Right renal pelvis (tissue), 4 donors: ENCODE measurements at regions not wholly inside any gene's neighbourhood (a gene's known extent, or its start where the extent isn't known, plus 50 kb on each side); places are given as distances from the start of the nearest gene placed in this dataset.

ENCODE experiments used
- DNase-seq, 4 donors: peaks; one replicate each; pipeline ENCODE4 v3.0.0-alpha.2; 2013; ENCODE audit warnings: low read depth in 4 of 4, low spot score in 3 of 4, missing footprints in 1 of 4

DNA sequence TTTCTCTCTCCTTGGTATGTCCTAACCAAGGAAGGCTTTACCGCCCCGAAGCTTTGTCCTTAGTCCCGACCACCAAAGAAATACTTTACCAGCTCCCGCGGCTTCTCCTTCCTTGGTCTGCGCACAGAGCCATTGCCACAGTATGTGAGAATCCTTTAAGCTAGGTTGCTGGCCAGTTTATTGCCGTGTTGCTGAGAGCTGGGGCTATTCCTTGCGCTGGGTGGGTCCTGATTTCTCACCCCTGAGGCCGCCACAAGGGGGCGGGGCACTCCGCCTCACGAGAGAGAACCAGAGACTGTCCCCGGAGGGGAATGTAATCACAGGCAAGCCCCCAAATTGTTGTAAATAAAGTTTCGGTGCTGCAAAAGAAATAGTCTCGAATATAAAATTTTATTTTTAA lies 331.0 kb upstream of the PCDH10 start:
- DNase-seq = no peak

DNA sequence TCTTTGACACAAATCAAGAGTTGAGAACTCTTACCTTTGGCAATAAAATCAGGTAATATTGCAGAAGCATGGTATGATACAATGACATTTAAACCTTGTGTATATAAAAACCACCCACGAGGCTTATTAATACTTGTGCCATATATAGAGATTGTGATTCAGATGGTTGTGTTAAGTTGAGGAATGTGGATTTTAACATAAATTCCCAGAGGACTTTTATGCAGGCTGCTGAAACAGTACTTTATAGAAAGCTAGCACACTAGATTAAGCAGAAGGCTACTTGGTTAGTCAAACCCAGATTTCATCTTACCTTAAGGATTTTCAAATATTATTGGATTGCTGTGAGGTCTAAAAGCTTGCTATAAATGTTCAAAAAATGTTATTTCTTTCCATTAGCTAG lies 325.7 kb upstream of the PCDH10 start:
- DNase-seq = no peak

DNA sequence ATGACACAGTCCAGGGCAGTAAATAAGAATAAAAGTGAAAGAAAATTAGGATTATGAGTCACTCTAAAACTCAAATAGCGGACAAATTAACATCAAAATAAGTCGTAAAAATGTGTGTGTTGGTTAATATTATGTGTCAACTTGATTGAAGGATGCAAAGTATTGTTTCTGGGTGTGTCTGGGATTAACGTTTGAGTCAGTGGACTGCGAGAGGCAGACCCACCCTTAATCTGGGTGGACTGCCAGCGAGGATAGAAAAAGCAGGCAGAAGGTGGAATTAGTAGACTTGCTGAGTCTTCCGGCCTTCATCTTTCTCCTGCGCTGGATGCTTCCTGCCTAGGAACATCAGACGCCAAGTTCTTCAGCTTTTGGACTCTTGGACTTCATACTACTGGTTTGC lies 324.3 kb upstream of the PCDH10 start:
- DNase-seq = no peak

DNA sequence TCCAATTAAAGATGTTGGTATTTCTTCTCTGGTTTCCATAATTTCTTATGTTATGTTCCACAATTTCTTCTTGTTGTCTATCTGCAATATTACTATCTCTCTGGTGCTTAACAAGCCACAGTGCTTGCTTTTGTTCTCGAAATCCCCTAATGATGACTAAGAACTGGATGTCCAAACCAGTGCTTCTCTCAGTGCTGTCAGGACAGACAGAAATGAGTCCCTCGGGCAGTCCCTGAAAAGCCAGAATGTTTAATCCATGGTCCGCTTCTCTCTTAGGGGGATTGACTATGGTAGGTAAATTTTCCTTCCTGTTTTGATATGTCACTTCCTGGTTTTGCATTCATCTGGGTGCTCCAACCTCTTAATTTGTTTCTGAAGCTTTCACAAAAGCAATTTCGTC lies 321.6 kb upstream of the PCDH10 start:
- DNase-seq = no peak

DNA sequence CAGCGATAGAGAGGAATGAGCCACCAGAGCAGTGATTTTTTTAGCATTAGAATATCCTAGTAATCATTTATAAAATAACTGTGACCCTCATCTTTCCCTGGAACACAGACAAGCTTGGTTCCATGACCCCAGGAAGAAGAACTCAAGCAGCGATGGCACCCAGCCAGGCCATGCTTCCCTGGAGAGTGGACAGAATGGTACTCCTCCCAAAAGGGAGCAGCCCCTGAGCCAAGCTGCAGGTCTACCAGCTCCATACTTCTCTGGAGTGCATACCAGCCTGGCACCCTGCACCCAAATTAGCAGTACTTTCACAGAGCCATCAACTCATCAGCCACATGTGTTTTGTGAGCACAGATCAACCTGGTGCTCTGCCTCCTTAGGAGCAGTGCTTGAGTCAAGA lies 310.9 kb upstream of the PCDH10 start:
- DNase-seq = no peak

DNA sequence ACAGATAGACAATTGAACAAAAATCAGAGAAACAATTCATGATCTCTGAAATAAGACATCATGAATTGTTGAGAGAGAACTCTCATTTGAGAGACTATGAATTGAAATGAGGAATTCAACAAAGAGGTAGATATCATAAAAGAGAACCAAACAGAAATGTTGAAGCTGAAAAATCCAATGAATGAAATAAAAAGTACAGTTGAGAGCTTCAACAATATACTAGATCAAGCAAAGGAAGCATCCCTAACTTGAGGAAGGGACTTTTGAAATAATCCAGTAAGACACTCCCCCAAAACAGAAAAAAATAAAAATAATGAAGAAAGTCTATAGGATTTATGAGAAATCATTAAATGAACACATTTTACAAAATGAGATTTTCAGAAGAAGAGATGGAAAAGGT lies 310.0 kb upstream of the PCDH10 start:
- no peak for DNase-seq

DNA sequence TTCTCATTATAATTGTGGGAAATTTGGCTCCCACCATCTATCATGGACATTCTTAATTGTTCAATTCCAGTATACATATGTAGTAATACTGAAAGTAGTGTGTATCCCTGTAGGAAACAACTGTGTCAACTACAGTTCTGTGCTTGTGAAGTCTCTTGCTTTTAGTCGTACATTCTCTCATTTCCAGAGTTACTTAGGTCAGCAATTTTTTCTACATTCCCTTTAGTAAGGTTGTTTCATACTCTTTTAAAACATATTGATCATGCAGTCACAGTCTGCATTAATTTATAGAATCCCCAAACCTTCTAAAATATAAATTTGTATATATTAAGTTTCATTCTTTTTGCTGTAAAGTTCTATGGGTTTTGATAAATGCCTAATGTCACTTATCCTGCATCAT lies 289.2 kb upstream of the PCDH10 start:
- DNase-seq = no peak

DNA sequence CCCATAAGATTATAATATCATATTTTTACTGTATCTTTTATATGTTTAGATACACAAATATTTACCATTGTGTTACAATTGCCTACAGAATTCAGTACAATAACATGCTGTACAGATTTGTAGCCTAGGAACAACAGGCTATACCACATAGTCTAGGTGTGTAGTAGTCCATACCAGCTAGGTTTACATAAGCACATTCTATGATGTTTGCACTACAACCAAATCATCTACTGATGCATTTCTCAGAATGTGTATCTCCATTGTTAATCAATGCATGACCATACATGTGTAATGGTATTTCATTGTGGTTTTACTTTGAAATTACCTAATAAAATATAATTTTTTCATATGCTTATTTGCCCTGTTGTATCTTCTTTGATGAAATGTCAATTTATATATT lies 288.1 kb upstream of the PCDH10 start:
- no peak for DNase-seq

DNA sequence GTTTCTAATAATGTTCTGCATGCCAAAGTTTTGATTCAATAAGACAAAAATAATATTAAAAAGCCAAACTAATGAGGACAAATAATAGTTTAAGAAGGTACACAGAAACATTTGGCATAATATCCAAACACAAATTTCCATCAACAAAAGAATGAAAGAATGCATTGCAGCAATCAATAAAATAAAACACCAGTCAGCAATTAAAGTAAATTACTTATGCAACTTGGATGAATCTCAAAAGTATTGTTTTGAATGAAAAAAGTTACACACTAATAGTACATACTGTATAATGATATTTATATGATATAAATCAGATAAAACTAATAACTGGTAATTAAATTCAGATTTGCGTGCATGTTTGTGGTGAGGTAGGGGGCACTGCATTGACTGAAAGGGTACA lies 285.5 kb upstream of the PCDH10 start:
- no peak for DNase-seq

DNA sequence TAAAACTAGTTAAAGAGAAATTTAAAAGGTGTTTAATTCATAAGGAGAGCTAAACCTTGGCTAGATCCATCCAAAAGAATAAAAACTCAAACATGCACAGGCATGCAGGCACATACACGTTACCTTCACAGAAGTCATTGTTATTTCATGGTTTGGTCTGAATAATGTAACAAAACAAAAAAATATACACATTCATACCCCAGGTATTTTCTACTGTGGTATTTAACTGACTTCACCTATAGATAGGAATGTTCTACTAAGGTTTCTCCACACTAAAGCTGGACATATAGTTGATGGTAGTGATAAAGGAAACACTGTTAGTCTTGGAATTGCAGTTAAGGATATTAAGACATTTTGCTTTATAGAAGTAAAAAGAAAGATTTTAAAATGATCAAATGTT lies 283.6 kb upstream of the PCDH10 start:
- no peak for DNase-seq

DNA sequence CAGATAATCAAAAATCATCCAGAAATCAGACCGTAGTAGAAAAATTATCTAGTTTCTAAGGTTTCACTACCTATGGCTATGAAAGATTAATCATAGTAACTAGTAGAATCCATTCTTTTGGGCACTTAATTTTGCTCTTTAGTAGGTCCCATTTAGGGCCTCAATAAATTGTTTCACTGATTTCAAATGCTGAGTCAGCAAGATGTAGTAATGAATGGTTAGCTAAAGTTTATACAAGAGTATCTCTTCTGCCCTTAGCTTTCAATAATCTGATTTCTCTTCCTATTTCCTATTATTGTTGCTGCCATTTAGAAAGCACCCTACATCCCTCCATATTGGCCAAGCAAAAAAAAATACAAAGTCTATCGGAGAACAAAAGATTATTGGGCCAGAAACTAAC lies 283.2 kb upstream of the PCDH10 start:
- DNase-seq = no peak

DNA sequence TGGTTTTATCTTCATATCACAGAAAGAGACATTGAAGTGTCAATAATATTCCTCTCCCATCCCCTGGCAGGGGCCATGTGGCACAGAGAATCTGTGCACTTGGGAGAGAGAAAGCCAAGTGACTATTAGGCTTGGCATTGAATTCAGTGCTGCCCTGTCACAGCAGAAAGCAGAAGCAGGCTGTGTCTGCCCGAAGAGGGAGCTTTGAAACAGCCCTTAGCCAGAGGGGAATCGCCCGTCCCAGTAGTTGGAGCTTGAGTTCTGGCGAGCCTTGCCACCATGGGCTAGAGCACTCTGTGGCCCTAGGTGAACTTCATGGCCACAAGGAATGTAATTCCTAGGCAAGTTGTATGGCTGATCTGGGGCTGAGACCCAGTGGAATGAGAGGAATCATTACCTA lies 282.5 kb upstream of the PCDH10 start:
- DNase-seq = no peak

DNA sequence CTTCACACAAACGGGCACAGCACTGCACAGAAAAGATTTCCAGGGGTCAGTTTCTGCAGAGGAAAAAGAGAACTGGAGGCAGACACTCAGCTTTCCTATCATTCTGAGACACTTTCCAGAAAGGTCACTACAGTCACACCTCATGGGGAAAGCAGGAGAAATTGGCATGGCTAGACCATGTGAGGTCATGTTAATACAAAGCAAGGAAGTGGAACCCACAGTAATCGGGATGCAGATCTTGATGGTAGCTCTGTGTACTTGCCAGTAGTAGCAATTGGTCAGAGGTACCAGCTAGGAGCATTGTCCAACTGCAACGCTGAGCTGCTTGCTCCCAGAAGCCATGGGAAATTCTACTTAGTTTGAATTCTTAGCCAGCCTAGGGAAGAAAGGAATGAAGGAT lies 255.3 kb upstream of the PCDH10 start:
- DNase-seq = no peak

DNA sequence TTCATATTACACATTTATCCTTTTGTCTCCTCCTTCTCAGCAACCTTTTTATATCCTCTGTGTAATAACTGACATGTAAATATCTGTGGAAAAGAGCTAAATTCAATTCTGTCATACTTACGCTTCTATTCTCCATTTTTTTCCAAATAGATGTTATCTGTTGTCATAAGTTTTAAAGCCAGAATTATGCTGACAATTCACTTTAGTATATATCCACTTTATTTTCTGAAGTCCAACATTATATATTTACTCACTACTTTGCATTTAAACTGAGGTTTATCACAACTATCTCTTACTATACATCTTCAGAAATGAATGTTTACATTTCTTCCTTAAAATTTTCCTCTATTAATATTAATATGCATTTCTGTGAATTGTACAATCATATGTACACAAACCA lies 247.9 kb upstream of the PCDH10 start:
- no peak for DNase-seq

DNA sequence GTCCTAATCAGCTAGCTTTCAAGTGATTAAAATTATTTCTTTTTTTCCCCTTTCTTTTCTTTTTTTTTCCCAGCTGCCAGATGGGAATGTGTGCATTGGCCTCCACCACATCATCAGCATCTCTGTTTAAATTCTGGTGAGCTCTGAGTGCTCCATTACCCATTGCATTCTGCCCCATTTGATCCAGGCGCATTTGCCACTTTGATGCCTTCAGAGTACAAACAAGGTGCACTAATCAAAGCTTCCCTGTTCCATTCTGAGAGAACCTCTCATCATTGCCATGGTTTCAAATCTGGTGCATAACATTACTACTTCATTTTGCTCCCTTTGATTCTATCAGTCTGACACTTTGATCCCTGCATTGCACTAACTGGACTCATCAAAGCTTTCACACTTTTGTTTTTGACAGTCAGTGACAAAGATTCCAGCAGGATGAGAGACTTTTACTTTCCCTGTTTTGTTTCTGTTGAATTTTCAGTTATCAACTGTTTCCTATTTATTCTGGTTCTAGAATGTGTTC lies 238.8 kb upstream of the PCDH10 start:
- no peak for DNase-seq

DNA sequence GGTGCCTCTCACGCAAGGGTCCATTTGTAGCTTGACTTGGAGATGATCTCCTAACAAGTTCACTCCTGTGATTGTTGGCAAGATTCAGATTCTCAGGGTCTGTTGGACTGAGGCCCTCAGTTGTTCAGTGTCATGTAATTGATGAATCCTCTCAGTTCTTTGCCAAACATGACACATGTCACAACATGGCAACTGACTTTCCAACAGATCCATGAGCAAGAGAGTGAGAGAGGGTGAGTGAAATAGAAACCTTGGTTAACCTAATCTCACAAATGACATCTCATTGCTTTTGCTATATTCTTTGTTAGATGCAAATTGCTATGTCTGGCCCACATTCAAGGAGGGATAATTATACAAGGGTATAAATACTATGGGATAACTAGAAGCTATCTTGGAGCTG lies 231.0 kb upstream of the PCDH10 start:
- no peak for DNase-seq

DNA sequence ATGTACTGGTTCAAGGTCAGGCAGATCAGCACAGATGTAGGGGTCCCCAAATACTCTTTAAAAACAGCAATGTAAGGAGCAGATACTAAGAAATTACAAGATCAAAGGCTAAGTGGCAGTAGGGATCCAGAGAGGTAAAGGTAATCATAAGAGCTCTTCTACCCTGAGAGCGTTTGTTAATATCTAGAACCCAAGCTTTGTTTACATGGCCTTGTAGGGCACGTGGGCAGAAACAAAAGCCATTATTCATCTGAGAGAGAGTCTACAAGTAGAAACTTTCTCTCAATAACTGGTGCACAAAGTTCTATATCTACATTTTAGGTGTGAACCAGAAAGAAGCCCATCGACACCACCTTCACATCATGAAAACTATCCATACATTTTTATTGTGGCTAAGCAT lies 225.6 kb upstream of the PCDH10 start:
- no peak for DNase-seq

DNA sequence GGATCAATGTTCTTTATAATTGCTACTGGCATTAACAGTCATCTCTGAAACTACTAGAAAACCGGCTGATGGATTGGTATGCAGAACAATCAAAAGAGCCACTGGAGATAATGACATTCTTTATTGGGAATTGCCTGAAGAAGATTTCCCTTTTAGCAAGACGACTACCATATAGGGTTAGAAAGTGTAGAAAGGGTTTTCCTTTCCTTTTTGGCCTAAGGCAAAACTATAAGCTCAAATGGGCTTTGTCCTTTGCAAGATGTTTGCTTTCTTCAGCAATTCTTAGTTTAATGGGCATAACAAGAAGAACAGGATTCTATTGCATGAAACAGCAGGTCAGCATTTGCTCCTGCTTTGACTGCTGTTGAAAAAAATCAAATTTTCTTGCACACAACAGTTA lies 214.2 kb upstream of the PCDH10 start:
- DNase-seq = no peak

DNA sequence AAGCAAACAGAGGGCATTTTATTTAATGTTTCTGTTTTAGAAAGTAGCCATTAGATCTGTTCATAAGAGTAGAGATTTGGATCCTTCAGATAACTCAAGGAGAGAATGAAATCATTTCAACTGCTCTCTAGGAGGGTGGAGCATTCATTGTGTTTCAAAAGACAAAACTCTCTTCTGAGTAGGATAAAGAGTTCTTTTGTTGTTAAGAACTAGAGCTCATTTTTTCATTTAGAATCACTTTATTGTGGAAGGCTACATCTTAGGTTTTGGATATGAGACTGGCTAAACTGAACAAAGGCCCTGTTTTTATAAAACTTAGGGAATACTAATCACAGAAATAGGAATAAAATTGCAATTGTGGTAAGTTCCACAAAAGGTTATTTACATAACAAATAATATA lies 193.9 kb upstream of the PCDH10 start:
- DNase-seq = no peak

DNA sequence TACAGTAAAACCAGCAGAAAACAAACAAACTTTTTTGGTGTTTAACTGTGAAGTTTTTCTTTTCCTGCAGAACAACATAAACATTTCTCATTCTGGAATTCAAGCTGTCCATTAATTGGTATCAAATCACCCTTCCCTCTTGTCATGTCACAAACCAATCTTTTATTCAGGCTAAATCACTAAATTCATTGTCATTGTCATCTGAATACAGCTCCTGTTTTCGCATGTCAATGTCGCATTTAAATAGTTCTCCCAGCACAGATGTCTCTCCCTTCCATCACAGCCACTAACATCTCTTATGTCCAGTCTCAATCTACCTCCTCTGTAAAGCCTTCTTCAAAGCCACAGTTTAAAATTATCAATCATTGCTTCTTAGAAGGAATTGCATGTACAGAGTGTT lies 192.1 kb upstream of the PCDH10 start:
- DNase-seq = no peak

DNA sequence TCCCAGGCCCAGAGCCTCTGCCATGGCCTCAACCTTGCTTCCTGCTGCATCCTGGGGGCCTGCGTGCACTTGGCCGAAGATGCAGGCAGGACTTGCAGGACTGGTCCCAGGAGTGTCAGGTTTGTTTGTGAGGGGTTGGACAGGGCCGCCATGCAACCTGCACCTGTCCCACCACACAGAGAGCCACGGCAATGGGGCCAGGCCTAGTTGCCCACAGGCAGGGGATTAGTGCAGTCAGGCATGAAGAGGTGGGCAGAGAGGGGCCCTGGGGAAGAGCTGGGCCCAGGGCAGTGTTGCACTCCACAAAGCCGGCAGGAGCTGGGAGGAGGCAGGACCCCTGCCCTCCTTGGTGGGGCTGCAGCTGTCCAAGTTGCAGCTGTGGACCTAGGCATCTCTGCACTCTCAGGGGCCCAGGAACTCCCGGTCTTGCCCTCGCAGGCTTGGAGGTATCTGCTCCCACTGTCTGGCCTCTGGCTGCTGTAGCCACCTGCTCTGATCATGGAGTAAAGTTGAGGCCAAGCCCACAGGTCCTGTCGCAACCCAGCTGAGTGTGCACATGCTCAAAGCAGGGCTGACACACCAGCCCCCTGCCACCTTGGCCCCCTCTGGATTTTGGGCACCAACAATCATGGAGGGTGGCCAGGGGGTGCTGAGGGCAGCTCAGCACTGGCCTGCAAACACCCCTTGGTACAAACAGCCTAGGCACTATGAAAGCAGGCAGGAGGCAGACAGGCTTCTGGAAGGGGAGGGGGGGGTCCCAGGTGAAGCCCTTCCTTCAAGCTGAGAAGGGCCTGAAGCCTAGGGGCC lies 190.4 kb upstream of the PCDH10 start:
- no peak for DNase-seq

DNA sequence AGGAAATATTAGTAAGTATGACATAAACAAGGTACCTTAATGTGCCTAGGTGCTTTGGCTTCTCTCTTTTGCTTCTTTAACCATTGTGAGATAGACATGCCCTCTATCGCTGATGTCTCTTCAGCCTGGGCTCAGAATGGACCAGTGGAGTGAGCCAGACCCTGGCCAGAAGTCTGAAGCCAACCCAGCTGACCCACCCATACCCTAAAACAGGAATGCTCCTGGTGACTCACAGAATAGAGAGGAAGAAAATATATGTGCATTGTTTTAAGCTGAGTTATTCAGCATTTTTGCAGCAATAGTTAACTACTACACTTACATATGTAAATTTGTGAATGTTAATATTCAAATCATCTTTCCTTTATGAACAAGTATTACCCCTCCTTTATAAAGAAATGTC lies 167.5 kb upstream of the PCDH10 start:
- no peak for DNase-seq

DNA sequence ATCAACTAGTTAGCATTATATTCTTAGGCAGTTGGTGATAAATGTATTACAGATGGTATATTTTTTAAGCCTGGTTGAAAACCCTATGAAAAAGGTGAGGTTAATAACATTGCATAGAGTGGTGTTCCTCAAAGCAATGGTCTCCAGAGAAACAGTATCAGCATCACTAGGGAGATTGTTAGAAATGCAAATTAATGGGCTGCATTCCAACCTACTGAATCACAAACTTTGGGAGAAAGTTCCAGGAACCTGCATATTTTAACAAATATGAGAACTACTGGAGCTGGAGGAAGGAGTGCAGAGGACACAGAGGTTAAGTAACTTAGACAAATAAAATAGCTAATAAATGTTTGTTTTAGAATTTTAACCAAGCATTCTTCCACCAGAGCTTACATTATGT lies 166.9 kb upstream of the PCDH10 start:
- DNase-seq = no peak
